ENCODE measurements at regions not wholly inside any gene's neighbourhood (a gene's known extent, or its start where the extent isn't known, plus 50 kb on each side); places are given as distances from the start of the nearest gene placed in this dataset.

- no peak overlapping the region for H3K9ac ChIP-seq
- H2AFZ ChIP-seq: no peak overlapping the region
- no peak overlapping the region for H3K4me3 ChIP-seq
- in situ Hi-C loops (cut with MboI): no loop called here
- no peaks in the 10 kb centered on the region for H3K9me2 ChIP-seq (ENCODE audit: insufficient read depth)
- no peak for DNase-seq
- peaks cover 18% of the 10 kb centered on the region; the same call in 1 of the 2 replicates for H3F3A ChIP-seq (ENCODE audit: insufficient read depth)
- TF ChIP-seq EZH2phosphoT487 (IDR thresholded peaks at IDR 0.05; ENCODE audit: insufficient read depth, low read depth): no peak
- TF ChIP-seq EZH2 (IDR thresholded peaks at IDR 0.05; ENCODE audit: insufficient read depth, poor library complexity, severe bottlenecking): no peak
- WGBS, 2 experiments (ENCODE audit: low coverage in 1 of 2, low lambda C conversion rate in 2 of 2, missing lambda C conversion rate in 2 of 2): 95 to 98% methylated on average over 4 of the region's 4 CpGs
- H3K27ac ChIP-seq: no peak overlapping the region
- no peak overlapping the region for H3K4me2 ChIP-seq (ENCODE audit: unreplicated experiment)
- H3K36me3 ChIP-seq (ENCODE audit: low read depth): no peaks in the 10 kb centered on the region
- no peaks in the 10 kb centered on the region for H3K79me2 ChIP-seq (ENCODE audit: insufficient read depth)
- no peaks in the 10 kb centered on the region for H3K27me3 ChIP-seq (replicated peaks; ENCODE audit: insufficient read depth)
- H4K20me1 ChIP-seq (ENCODE audit: insufficient read depth): no peaks in the 10 kb centered on the region
- peaks cover 18% of the 10 kb centered on the region for H3K4me1 ChIP-seq (ENCODE audit: insufficient read depth)
- no peaks in the 10 kb centered on the region for H3K9me3 ChIP-seq (ENCODE audit: low read depth)
Measured at GRCh38 chr6:138648127-138648526, 125.4 kb upstream of the CCDC28A start.

GRCh38 chr6:138651491-138651890 is 122.1 kb upstream of the CCDC28A start:
- H3K9ac ChIP-seq: no peak overlapping the region
- no peak for DNase-seq
- no peaks in the 10 kb centered on the region for H3K9me3 ChIP-seq (ENCODE audit: low read depth)
- no peak overlapping the region for H3K27ac ChIP-seq
- H3K4me1 ChIP-seq (ENCODE audit: insufficient read depth): peaks cover 31% of the 10 kb centered on the region
- H2AFZ ChIP-seq: no peak overlapping the region
- H3K9me2 ChIP-seq (ENCODE audit: insufficient read depth): no peaks in the 10 kb centered on the region
- 96 to 99% methylated on average over 4 of the region's 4 CpGs for WGBS, 2 experiments (ENCODE audit: low coverage in 1 of 2, low lambda C conversion rate in 2 of 2, missing lambda C conversion rate in 2 of 2)
- no peaks in the 10 kb centered on the region for H3K36me3 ChIP-seq (ENCODE audit: low read depth)
- TF ChIP-seq EZH2phosphoT487 (IDR thresholded peaks at IDR 0.05; ENCODE audit: insufficient read depth, low read depth): no peak
- H3F3A ChIP-seq (ENCODE audit: insufficient read depth): peaks cover 29% of the 10 kb centered on the region; the same call in 1 of the 2 replicates
- H3K4me2 ChIP-seq (ENCODE audit: unreplicated experiment): no peak overlapping the region
- no peaks in the 10 kb centered on the region for H3K27me3 ChIP-seq (replicated peaks; ENCODE audit: insufficient read depth)
- no peak overlapping the region for H3K4me3 ChIP-seq
- H4K20me1 ChIP-seq (ENCODE audit: insufficient read depth): no peaks in the 10 kb centered on the region
- 0 out of 2 replicates have a peak, but pooled peaks cover 5% of the 10 kb centered on the region for H3K79me2 ChIP-seq (ENCODE audit: insufficient read depth)
- in situ Hi-C loops (cut with MboI): no loop called here

GRCh38 chr6:138652824-138653223 is 120.7 kb upstream of the CCDC28A start:
- no peaks in the 10 kb centered on the region for H3K9me3 ChIP-seq (ENCODE audit: low read depth)
- no peak overlapping the region for H3K4me2 ChIP-seq (ENCODE audit: unreplicated experiment)
- no peak for TF ChIP-seq EZH2phosphoT487 (IDR thresholded peaks at IDR 0.05; ENCODE audit: insufficient read depth, low read depth)
- no peak for TF ChIP-seq EZH2 (IDR thresholded peaks at IDR 0.05; ENCODE audit: insufficient read depth, poor library complexity, severe bottlenecking)
- no peaks in the 10 kb centered on the region for H3K9me2 ChIP-seq (ENCODE audit: insufficient read depth)
- no peaks in the 10 kb centered on the region for H4K20me1 ChIP-seq (ENCODE audit: insufficient read depth)
- no peak overlapping the region for H3K9ac ChIP-seq
- no peak overlapping the region for H2AFZ ChIP-seq
- no peaks in the 10 kb centered on the region for H3K27me3 ChIP-seq (replicated peaks; ENCODE audit: insufficient read depth)
- no peak for DNase-seq
- H3K4me3 ChIP-seq: no peak overlapping the region
- no peaks in the 10 kb centered on the region for H3K36me3 ChIP-seq (ENCODE audit: low read depth)
- H3K4me1 ChIP-seq (ENCODE audit: insufficient read depth): peaks cover 20% of the 10 kb centered on the region
- peaks cover 20% of the 10 kb centered on the region; the same call in 1 of the 2 replicates for H3F3A ChIP-seq (ENCODE audit: insufficient read depth)
- in situ Hi-C loops (cut with MboI): no loop called here
- 0 out of 2 replicates have a peak, but pooled peaks cover 5% of the 10 kb centered on the region for H3K79me2 ChIP-seq (ENCODE audit: insufficient read depth)
- H3K27ac ChIP-seq: no peak overlapping the region
- 22 to 23% methylated on average over 1 of the region's 1 CpG for WGBS, 2 experiments (ENCODE audit: low coverage in 1 of 2, low lambda C conversion rate in 2 of 2, missing lambda C conversion rate in 2 of 2)

- no peaks in the 10 kb centered on the region for H4K20me1 ChIP-seq (ENCODE audit: insufficient read depth)
- no peak overlapping the region for H3K27ac ChIP-seq
- no peak overlapping the region for H3K4me2 ChIP-seq (ENCODE audit: unreplicated experiment)
- no peak for DNase-seq
- in situ Hi-C loops (cut with MboI): no loop called here
- no peaks in the 10 kb centered on the region for H3K36me3 ChIP-seq (ENCODE audit: low read depth)
- TF ChIP-seq EZH2 (IDR thresholded peaks at IDR 0.05; ENCODE audit: insufficient read depth, poor library complexity, severe bottlenecking) (no peak), EZH2phosphoT487 (IDR thresholded peaks at IDR 0.05; ENCODE audit: insufficient read depth, low read depth) (no peak)
- WGBS, 2 experiments (ENCODE audit: low coverage in 1 of 2, low lambda C conversion rate in 2 of 2, missing lambda C conversion rate in 2 of 2): 92 to 96% methylated on average over 6 of the region's 6 CpGs
- no peaks in the 10 kb centered on the region for H3K27me3 ChIP-seq (replicated peaks; ENCODE audit: insufficient read depth)
- H3K9me2 ChIP-seq (ENCODE audit: insufficient read depth): no peaks in the 10 kb centered on the region
- peaks cover 20% of the 10 kb centered on the region for H3K4me1 ChIP-seq (ENCODE audit: insufficient read depth)
- no peaks in the 10 kb centered on the region for H3K9me3 ChIP-seq (ENCODE audit: low read depth)
- H3K4me3 ChIP-seq: no peak overlapping the region
- no peak overlapping the region for H2AFZ ChIP-seq
- 0 out of 2 replicates have a peak, but pooled peaks cover 5% of the 10 kb centered on the region for H3K79me2 ChIP-seq (ENCODE audit: insufficient read depth)
- no peak overlapping the region for H3K9ac ChIP-seq
- peaks cover 20% of the 10 kb centered on the region; the same call in 1 of the 2 replicates for H3F3A ChIP-seq (ENCODE audit: insufficient read depth)
Measured at GRCh38 chr6:138653435-138653834, 120.1 kb upstream of the CCDC28A start.
